Activated naive CD4-positive, alpha-beta T cell treated with anti-CD3 and anti-CD28 coated beads, Interleukin-2, amount 10 ng/mL, durations not matched to agents 7 days and 5 days (primary cell): ENCODE measurements at regions not wholly inside any gene's neighbourhood (a gene's known extent, or its start where the extent isn't known, plus 50 kb on each side); places are given as distances from the start of the nearest gene placed in this dataset.

ENCODE experiments used
- CTCF ChIA-PET: fragments of 350-600 bp; sonication (Branson Sonifier 250); formaldehyde crosslinking; loops from one replicate; lab custom pipeline; 2021; ENCODE audit warnings: antibody characterized with exemption; lab: Charles Lee
- DNase-seq: peaks from one replicate; pipeline ENCODE4 v3.0.0-alpha.2; 2020
- H3K27ac Mint-ChIP-seq: one replicate; pipeline ENCODE4 v1.8.0; 2021; ENCODE audit warnings: mild to moderate bottlenecking, moderate library complexity, mixed read lengths
- H3K27me3 Mint-ChIP-seq: one replicate; pipeline ENCODE4 v1.8.0; 2021; ENCODE audit warnings: mild to moderate bottlenecking, mixed read lengths
- H3K36me3 Mint-ChIP-seq: one replicate; pipeline ENCODE4 v1.8.0; 2021; ENCODE audit warnings: mixed read lengths
- H3K4me1 Mint-ChIP-seq: one replicate; pipeline ENCODE4 v1.8.0; 2021; ENCODE audit warnings: mixed read lengths
- H3K4me3 Mint-ChIP-seq: one replicate; pipeline ENCODE4 v1.8.0; 2021; ENCODE audit warnings: mild to moderate bottlenecking, moderate library complexity, mixed read lengths
- H3K9me3 Mint-ChIP-seq: one replicate; pipeline ENCODE4 v1.8.0; 2021; ENCODE audit warnings: mixed read lengths

DNA sequence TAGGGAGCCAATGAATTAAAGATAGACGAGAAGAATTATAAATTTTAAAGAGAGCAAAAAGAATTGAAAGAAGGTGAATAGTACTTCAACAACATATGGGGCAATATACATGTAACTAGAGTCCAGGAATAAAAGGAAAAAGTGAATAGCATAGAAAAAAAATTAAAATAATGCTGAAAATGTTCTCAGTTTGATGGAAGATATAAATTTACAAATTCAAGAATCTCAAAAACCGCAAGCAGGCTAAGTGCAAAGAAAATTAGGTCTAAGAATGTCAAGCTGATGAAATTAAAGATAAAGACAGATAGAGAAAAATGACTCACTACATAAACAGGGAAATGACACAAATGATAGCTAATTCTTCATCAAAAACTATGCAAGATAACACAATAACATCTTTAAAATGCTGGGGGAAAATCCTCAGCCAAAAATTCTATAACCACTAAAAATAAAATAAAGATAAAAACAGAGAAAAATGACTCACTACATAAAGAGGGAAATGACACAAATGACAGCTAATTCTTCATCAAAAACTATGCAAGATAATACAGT lies 326.3 kb downstream of the TBX15 start:
- Mint-ChIP-seq H3K4me3 (no peak overlapping the region), H3K4me1 (no peaks in the 10 kb centered on the region), H3K27ac (no peak overlapping the region), H3K9me3 (peaks cover 5% of the 10 kb centered on the region), H3K36me3 (no peaks in the 10 kb centered on the region), H3K27me3 (no peaks in the 10 kb centered on the region)
- no peak for DNase-seq
- CTCF ChIA-PET: no interaction called here

DNA sequence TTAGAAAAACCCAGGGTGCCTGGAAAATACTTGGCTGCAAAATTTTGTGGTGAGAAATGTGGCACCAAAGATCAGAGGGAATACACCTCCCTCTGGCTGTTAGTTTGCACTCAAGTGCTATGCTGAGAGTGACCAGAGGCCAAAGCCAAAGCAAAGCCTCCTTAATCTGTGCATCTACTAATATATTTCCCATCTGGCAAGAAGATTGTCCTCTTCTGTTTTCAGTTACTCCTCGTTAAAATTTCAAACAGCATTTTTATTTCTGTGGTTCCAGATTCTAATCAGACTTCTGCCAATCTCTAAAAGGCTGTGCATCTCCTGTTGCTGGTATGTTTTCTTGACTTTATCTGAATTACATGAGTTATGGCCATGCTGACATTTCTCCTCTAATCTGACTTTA lies 327.4 kb downstream of the TBX15 start:
- no peaks in the 10 kb centered on the region for H3K4me1 Mint-ChIP-seq
- no peaks in the 10 kb centered on the region for H3K36me3 Mint-ChIP-seq
- CTCF ChIA-PET: no interaction called here
- peaks cover 5% of the 10 kb centered on the region for H3K9me3 Mint-ChIP-seq
- H3K27me3 Mint-ChIP-seq: no peaks in the 10 kb centered on the region
- DNase-seq: no peak
- H3K4me3 Mint-ChIP-seq: no peak overlapping the region
- H3K27ac Mint-ChIP-seq: no peak overlapping the region

DNA sequence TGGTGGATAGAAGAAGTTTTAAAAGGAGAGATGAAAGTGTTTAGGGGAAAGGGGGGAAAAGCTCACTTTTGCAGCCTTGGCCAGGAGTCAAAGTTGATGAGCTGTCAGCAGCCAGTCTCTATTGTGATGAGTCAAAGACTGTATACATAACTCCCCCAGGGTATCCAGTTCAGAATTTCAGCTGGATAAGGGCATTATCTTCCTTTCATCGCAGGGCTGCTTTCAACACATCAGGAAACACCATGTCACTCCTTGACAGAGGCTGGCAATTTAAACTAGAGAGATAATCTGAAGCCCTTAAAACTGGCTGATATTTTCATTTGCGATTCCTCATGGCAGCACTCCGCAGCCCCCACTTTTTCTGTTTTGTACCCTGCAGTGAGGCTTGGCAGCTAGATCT lies 328.5 kb downstream of the TBX15 start:
- H3K27ac Mint-ChIP-seq: no peak overlapping the region
- no peaks in the 10 kb centered on the region for H3K27me3 Mint-ChIP-seq
- no peaks in the 10 kb centered on the region for H3K36me3 Mint-ChIP-seq
- H3K4me3 Mint-ChIP-seq: no peak overlapping the region
- DNase-seq: no peak
- H3K4me1 Mint-ChIP-seq: no peaks in the 10 kb centered on the region
- peaks cover 5% of the 10 kb centered on the region for H3K9me3 Mint-ChIP-seq
- CTCF ChIA-PET: no interaction called here

GRCh38 chr1:118650107-118650807 lies 337.9 kb downstream of the TBX15 start:
- Mint-ChIP-seq H3K27me3 (no peaks in the 10 kb centered on the region), H3K27ac (no peak overlapping the region), H3K4me1 (no peaks in the 10 kb centered on the region), H3K4me3 (no peak overlapping the region), H3K9me3 (peaks cover 2% of the 10 kb centered on the region), H3K36me3 (no peaks in the 10 kb centered on the region)
- DNase-seq: no peak
- CTCF ChIA-PET: no interaction called here

- no peak overlapping the region for H3K4me3 Mint-ChIP-seq
- H3K36me3 Mint-ChIP-seq: no peaks in the 10 kb centered on the region
- H3K4me1 Mint-ChIP-seq: no peaks in the 10 kb centered on the region
- H3K27me3 Mint-ChIP-seq: no peaks in the 10 kb centered on the region
- DNase-seq: no peak
- no peak overlapping the region for H3K27ac Mint-ChIP-seq
- peaks cover 2% of the 10 kb centered on the region for H3K9me3 Mint-ChIP-seq
- CTCF ChIA-PET: no interaction called here
Observed at GRCh38 chr1:118649369-118650106, 338.6 kb downstream of the TBX15 start.

DNA sequence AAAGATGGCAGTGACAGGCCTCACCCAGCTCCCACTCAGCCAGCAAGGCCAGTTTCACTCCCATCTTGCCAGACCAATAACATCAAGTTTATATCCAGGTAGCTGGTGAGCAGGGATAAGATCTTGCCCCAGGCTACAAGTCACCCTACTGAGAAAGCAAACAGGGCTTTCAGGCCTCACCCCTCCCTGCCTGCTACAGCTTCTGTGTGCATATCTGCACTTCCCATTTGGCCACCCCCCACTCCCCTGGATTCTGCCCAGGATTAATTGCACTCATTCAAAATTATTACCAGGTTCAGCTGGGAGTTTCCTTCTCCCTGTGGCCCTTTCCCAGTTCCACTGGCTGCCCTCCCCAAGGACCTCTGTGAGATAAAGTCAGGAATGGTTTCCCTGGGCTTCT lies 352.1 kb downstream of the TBX15 start:
- peaks cover 23% of the 10 kb centered on the region for H3K9me3 Mint-ChIP-seq
- no peaks in the 10 kb centered on the region for H3K4me1 Mint-ChIP-seq
- no peak for DNase-seq
- H3K36me3 Mint-ChIP-seq: no peaks in the 10 kb centered on the region
- no peak overlapping the region for H3K4me3 Mint-ChIP-seq
- no peak overlapping the region for H3K27ac Mint-ChIP-seq
- CTCF ChIA-PET: no interaction called here
- no peaks in the 10 kb centered on the region for H3K27me3 Mint-ChIP-seq

- CTCF ChIA-PET: no interaction called here
- no peaks in the 10 kb centered on the region for H3K4me1 Mint-ChIP-seq
- no peaks in the 10 kb centered on the region for H3K36me3 Mint-ChIP-seq
- H3K27ac Mint-ChIP-seq: no peak overlapping the region
- H3K27me3 Mint-ChIP-seq: no peaks in the 10 kb centered on the region
- H3K4me3 Mint-ChIP-seq: no peak overlapping the region
- peaks cover 2% of the 10 kb centered on the region for H3K9me3 Mint-ChIP-seq
- DNase-seq: no peak
Observed at GRCh38 chr1:118627435-118627834, 360.7 kb downstream of the TBX15 start.

GRCh38 chr1:118621839-118622238 lies 366.3 kb downstream of the TBX15 start:
- H3K4me1 Mint-ChIP-seq: no peaks in the 10 kb centered on the region

GRCh38 chr1:118618618-118619340 lies 369.4 kb downstream of the TBX15 start:
- Mint-ChIP-seq H3K36me3 (no peaks in the 10 kb centered on the region), H3K4me1 (no peaks in the 10 kb centered on the region), H3K27ac (no peak overlapping the region), H3K4me3 (no peak overlapping the region), H3K9me3 (peaks cover 3% of the 10 kb centered on the region), H3K27me3 (no peaks in the 10 kb centered on the region)
- CTCF ChIA-PET: no interaction called here
- DNase-seq: no peak

More at GRCh38 chr1:118621839-118622238, 366.3 kb downstream of the TBX15 start:
- CTCF ChIA-PET: no interaction called here
- H3K9me3 Mint-ChIP-seq: peaks cover 3% of the 10 kb centered on the region
- H3K36me3 Mint-ChIP-seq: no peaks in the 10 kb centered on the region
- H3K4me3 Mint-ChIP-seq: no peak overlapping the region
- H3K27me3 Mint-ChIP-seq: no peaks in the 10 kb centered on the region
- no peak for DNase-seq
- H3K27ac Mint-ChIP-seq: no peak overlapping the region

DNA sequence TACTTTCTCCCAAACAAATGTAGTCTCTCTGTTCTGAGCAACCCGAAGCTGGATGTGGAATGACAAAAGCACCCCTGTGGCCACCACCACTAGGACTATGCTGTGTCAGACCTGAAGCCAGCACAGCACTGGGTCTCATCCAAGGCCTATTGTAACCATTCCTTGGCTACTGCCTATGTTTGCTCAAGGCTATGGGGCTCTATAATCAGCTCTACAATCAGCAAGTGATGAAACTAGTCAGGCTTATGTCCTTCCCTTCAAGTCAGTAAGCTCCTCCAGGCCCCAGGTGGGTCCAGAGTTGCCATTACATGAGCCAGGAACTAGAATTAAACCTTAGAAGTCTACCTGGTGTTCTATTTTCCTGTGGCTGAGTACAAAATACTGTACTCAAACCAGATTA lies 370.2 kb downstream of the TBX15 start:
- H3K4me1 Mint-ChIP-seq: no peaks in the 10 kb centered on the region
- no peak for DNase-seq
- CTCF ChIA-PET: no interaction called here
- H3K27ac Mint-ChIP-seq: no peak overlapping the region
- H3K36me3 Mint-ChIP-seq: no peaks in the 10 kb centered on the region
- no peaks in the 10 kb centered on the region for H3K27me3 Mint-ChIP-seq
- H3K9me3 Mint-ChIP-seq: peaks cover 4% of the 10 kb centered on the region
- H3K4me3 Mint-ChIP-seq: no peak overlapping the region

GRCh38 chr1:118615066-118615465 lies 373.1 kb downstream of the TBX15 start:
- peaks cover 11% of the 10 kb centered on the region for H3K9me3 Mint-ChIP-seq
- CTCF ChIA-PET: no interaction called here

GRCh38 chr1:118589238-118589846 lies 398.8 kb downstream of the TBX15 start:
- CTCF ChIA-PET: no interaction called here

More at GRCh38 chr1:118615066-118615465, 373.1 kb downstream of the TBX15 start:
- Mint-ChIP-seq H3K27ac (no peak overlapping the region), H3K4me1 (no peaks in the 10 kb centered on the region), H3K27me3 (no peaks in the 10 kb centered on the region), H3K36me3 (no peaks in the 10 kb centered on the region), H3K4me3 (no peak overlapping the region)
- no peak for DNase-seq

GRCh38 chr1:118588566-118588965 lies 399.6 kb downstream of the TBX15 start:
- CTCF ChIA-PET: no interaction called here
- Mint-ChIP-seq H3K36me3 (no peaks in the 10 kb centered on the region), H3K27ac (no peak overlapping the region), H3K9me3 (peaks cover 2% of the 10 kb centered on the region), H3K4me3 (no peak overlapping the region), H3K4me1 (no peaks in the 10 kb centered on the region), H3K27me3 (no peaks in the 10 kb centered on the region)
- no peak for DNase-seq

More at GRCh38 chr1:118589238-118589846, 398.8 kb downstream of the TBX15 start:
- Mint-ChIP-seq H3K4me3 (no peak overlapping the region), H3K36me3 (no peaks in the 10 kb centered on the region), H3K27ac (no peak overlapping the region), H3K9me3 (peaks cover 2% of the 10 kb centered on the region), H3K27me3 (no peaks in the 10 kb centered on the region), H3K4me1 (no peaks in the 10 kb centered on the region)
- no peak for DNase-seq

DNA sequence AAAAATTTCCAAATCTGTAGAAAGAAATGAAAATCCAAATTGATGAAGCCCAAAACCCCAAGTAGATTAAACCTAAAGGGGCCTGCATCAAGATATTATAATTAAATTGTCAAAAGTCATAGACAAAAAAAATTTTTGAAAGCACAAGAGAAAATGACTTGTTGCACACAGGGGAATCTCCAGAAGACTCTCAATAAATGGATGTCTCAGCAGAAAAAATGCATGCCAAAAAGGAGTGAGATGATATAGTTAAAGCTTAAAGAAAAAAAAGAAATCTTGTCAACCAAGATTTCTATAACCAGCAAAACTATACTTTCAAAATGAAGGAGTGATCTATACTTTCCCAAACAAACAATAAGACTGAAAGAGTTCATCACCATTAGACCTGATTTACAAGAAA lies 393.2 kb upstream of the SPAG17 start:
- CTCF ChIA-PET: no interaction called here
- H3K27ac Mint-ChIP-seq: no peak overlapping the region
- H3K4me3 Mint-ChIP-seq: no peak overlapping the region
- no peaks in the 10 kb centered on the region for H3K27me3 Mint-ChIP-seq
- H3K4me1 Mint-ChIP-seq: no peaks in the 10 kb centered on the region
- H3K9me3 Mint-ChIP-seq: peaks cover 11% of the 10 kb centered on the region
- DNase-seq: no peak
- H3K36me3 Mint-ChIP-seq: no peaks in the 10 kb centered on the region
